Effector memory CD4-positive, alpha-beta T cell (primary cell): ENCODE measurements at regions not wholly inside any gene's neighbourhood (a gene's known extent, or its start where the extent isn't known, plus 50 kb on each side); places are given as distances from the start of the nearest gene placed in this dataset.

ENCODE experiments used
- DNase-seq, 3 donors: peaks; one replicate each; pipeline ENCODE4 v3.0.0-alpha.2; 2020
- H3K27ac ChIP-seq: 2 replicates; pipeline ENCODE4 v1.7.0; 2013; ENCODE audit warnings: mild to moderate bottlenecking, low read length, moderate library complexity; ENCODE audit not compliant: insufficient read depth, poor library complexity, severe bottlenecking
- H3K27me3 ChIP-seq: replicated peaks from 2 replicates; pipeline ENCODE4 v1.7.0; 2013; ENCODE audit warnings: mild to moderate bottlenecking, low read length; ENCODE audit not compliant: insufficient read depth, control insufficient read depth, poor library complexity, severe bottlenecking
- H3K36me3 ChIP-seq: 2 replicates; pipeline ENCODE4 v1.7.0; 2013; ENCODE audit warnings: mild to moderate bottlenecking, low read length, moderate library complexity; ENCODE audit not compliant: control insufficient read depth, insufficient read depth
- H3K4me1 ChIP-seq: 2 replicates; pipeline ENCODE4 v1.7.0; 2013; ENCODE audit warnings: low read length, mild to moderate bottlenecking; ENCODE audit not compliant: control insufficient read depth, insufficient read depth, poor library complexity, severe bottlenecking
- H3K4me3 ChIP-seq: 2 replicates; pipeline ENCODE4 v1.7.0; 2013; ENCODE audit warnings: low read length, low read depth, mild to moderate bottlenecking; ENCODE audit not compliant: insufficient read depth, poor library complexity, severe bottlenecking
- H3K9me3 ChIP-seq: 2 replicates; pipeline ENCODE4 v1.7.0; 2013; ENCODE audit warnings: mild to moderate bottlenecking, low read length, moderate library complexity; ENCODE audit not compliant: control insufficient read depth

GRCh38 chr12:124496584-124496983 is 70.8 kb downstream of the NCOR2 start:
- Histone ChIP-seq H3K4me1 (peaks cover 19% of the 10 kb centered on the region), H3K9me3 (no peaks in the 10 kb centered on the region), H3K27me3 (no peaks in the 10 kb centered on the region), H3K27ac (no peak overlapping the region), H3K4me3 (no peak overlapping the region), H3K36me3 (peaks cover 3% of the 10 kb centered on the region)
- DNase-seq: no peak

- no peak overlapping the region for H3K27ac ChIP-seq
- H3K9me3 ChIP-seq: no peaks in the 10 kb centered on the region
- H3K4me1 ChIP-seq: peaks cover 19% of the 10 kb centered on the region
- H3K4me3 ChIP-seq: no peak overlapping the region
- DNase-seq: no peak
- H3K36me3 ChIP-seq: peaks cover 3% of the 10 kb centered on the region
- H3K27me3 ChIP-seq: no peaks in the 10 kb centered on the region
Observed at GRCh38 chr12:124495194-124495983, 72.0 kb downstream of the NCOR2 start.

GRCh38 chr12:124494751-124495129 is 72.7 kb downstream of the NCOR2 start:
- no peak for DNase-seq
- Histone ChIP-seq H3K4me3 (no peak overlapping the region), H3K4me1 (peaks cover 19% of the 10 kb centered on the region), H3K27me3 (no peaks in the 10 kb centered on the region), H3K36me3 (peaks cover 3% of the 10 kb centered on the region), H3K27ac (no peak overlapping the region), H3K9me3 (no peaks in the 10 kb centered on the region)

- peaks cover 3% of the 10 kb centered on the region for H3K36me3 ChIP-seq
Observed at GRCh38 chr12:124493809-124494750, 73.3 kb downstream of the NCOR2 start.

GRCh38 chr12:124492879-124493808 is 74.3 kb downstream of the NCOR2 start:
- Histone ChIP-seq H3K36me3 (peaks cover 3% of the 10 kb centered on the region), H3K27ac (no peak overlapping the region), H3K4me1 (peaks cover 19% of the 10 kb centered on the region), H3K9me3 (no peaks in the 10 kb centered on the region), H3K27me3 (no peaks in the 10 kb centered on the region), H3K4me3 (no peak overlapping the region)
- no peak for DNase-seq

More at GRCh38 chr12:124493809-124494750, 73.3 kb downstream of the NCOR2 start:
- H3K27me3 ChIP-seq: no peaks in the 10 kb centered on the region
- H3K4me1 ChIP-seq: peaks cover 19% of the 10 kb centered on the region
- no peak for DNase-seq
- H3K9me3 ChIP-seq: no peaks in the 10 kb centered on the region
- no peak overlapping the region for H3K27ac ChIP-seq
- no peak overlapping the region for H3K4me3 ChIP-seq

- no peak overlapping the region for H3K4me3 ChIP-seq
- H3K27ac ChIP-seq: no peak overlapping the region
- no peak for DNase-seq
- no peaks in the 10 kb centered on the region for H3K27me3 ChIP-seq
- peaks cover 14% of the 10 kb centered on the region for H3K4me1 ChIP-seq
- H3K36me3 ChIP-seq: peaks cover 3% of the 10 kb centered on the region
- no peaks in the 10 kb centered on the region for H3K9me3 ChIP-seq
Observed at GRCh38 chr12:124491856-124492420, 75.5 kb downstream of the NCOR2 start.

- no peak for DNase-seq
- H3K4me1 ChIP-seq: peaks cover 14% of the 10 kb centered on the region
- H3K36me3 ChIP-seq: peaks cover 3% of the 10 kb centered on the region
- no peak overlapping the region for H3K4me3 ChIP-seq
- no peak overlapping the region for H3K27ac ChIP-seq
- H3K27me3 ChIP-seq: no peaks in the 10 kb centered on the region
- H3K9me3 ChIP-seq: no peaks in the 10 kb centered on the region
Observed at GRCh38 chr12:124491310-124491709, 76.1 kb downstream of the NCOR2 start.

GRCh38 chr12:124490584-124491305 is 76.7 kb downstream of the NCOR2 start:
- no peak overlapping the region for H3K4me3 ChIP-seq
- H3K27me3 ChIP-seq: no peaks in the 10 kb centered on the region
- no peak overlapping the region for H3K27ac ChIP-seq
- DNase-seq: no peak
- H3K4me1 ChIP-seq: peaks cover 14% of the 10 kb centered on the region
- no peaks in the 10 kb centered on the region for H3K9me3 ChIP-seq
- peaks cover 7% of the 10 kb centered on the region for H3K36me3 ChIP-seq
